Gastrocnemius medialis (tissue), 4 donors: ENCODE measurements at regions not wholly inside any gene's neighbourhood (a gene's known extent, or its start where the extent isn't known, plus 50 kb on each side); places are given as distances from the start of the nearest gene placed in this dataset.

Experiments used
- POLR2A ChIP-seq, 2 donors: fragments of 450-650 bp; IDR thresholded peaks; one replicate each; pipeline ENCODE4 v1.6.1; 2017; ENCODE audit warnings: antibody characterized with exemption in 2 of 2, mild to moderate bottlenecking in 2 of 2, moderate library complexity in 2 of 2
- TF ChIP-seq, protein P1 (sequence below), 5 experiments: fragments of 450-650 bp in 3 of 5; fragments of 200-600 bp in 2 of 5; sonication (generic) in 2 of 5; IDR thresholded peaks in 4 of 5; conservative IDR thresholded peaks in 1 of 5; 1 replicate in 4 of 5; 2 replicates in 1 of 5; pipeline ENCODE4 v1.5.1; 2016 to 2019; ENCODE audit warnings: antibody characterized with exemption in 5 of 5, mild to moderate bottlenecking in 3 of 5, moderate library complexity in 3 of 5

DNA sequence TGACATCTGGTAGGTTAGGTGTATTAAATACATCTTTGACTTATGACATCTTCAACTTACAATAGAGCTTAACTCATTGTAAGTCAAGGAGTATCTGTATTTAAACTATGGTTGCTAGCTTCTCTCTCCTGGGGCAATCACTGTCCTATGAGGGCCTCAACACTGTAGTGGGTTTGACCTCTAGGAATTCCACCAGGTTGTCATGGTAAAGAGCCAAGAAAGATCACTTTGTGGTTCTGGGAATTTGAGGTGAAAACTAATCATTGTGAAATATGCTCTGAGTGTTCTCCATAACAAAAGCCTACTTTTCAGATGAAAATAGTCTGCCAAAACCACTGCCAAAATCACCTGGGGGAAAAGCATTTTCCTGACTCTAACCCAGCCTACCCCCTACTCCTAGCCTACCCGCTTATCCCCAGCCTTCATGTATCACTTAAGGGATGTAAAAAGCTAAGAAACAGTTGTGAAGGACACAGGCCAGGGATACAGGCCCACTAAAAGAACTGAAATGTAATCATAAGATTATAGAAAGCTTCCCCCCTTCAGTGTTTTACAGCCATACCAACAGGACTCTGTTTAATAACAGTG, 723.8 kb downstream of the MECOM start:
- TF ChIP-seq, protein P1, sequence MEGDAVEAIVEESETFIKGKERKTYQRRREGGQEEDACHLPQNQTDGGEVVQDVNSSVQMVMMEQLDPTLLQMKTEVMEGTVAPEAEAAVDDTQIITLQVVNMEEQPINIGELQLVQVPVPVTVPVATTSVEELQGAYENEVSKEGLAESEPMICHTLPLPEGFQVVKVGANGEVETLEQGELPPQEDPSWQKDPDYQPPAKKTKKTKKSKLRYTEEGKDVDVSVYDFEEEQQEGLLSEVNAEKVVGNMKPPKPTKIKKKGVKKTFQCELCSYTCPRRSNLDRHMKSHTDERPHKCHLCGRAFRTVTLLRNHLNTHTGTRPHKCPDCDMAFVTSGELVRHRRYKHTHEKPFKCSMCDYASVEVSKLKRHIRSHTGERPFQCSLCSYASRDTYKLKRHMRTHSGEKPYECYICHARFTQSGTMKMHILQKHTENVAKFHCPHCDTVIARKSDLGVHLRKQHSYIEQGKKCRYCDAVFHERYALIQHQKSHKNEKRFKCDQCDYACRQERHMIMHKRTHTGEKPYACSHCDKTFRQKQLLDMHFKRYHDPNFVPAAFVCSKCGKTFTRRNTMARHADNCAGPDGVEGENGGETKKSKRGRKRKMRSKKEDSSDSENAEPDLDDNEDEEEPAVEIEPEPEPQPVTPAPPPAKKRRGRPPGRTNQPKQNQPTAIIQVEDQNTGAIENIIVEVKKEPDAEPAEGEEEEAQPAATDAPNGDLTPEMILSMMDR (IDR thresholded peaks at IDR 0.05 in 4 of 5, conservative IDR thresholded peaks at IDR 0.05 in 1 of 5) = no peak
- no peak for TF ChIP-seq POLR2A (IDR thresholded peaks at IDR 0.05)
